ENCODE measurements at regions not wholly inside any gene's neighbourhood (a gene's known extent, or its start where the extent isn't known, plus 50 kb on each side); places are given as distances from the start of the nearest gene placed in this dataset.

- H3K4me3 ChIP-seq (ENCODE audit: low read depth, low read length) = no peak overlapping the region
- no peak for DNase-seq (ENCODE audit: low read depth)
- TF ChIP-seq CTCF (IDR thresholded peaks at IDR 0.05; ENCODE audit: control insufficient read depth, extremely low read depth, insufficient read depth) = no peak
These were observed 244.8 kb upstream of the RGS18 start for GRCh38 chr1:191913260-191913977.

- no peak overlapping the region for H3K4me3 ChIP-seq (ENCODE audit: low read depth, low read length)
- no peak for TF ChIP-seq CTCF (IDR thresholded peaks at IDR 0.05; ENCODE audit: control insufficient read depth, extremely low read depth, insufficient read depth)
- no peak for DNase-seq (ENCODE audit: low read depth)
These were observed 228.9 kb upstream of the RGS18 start for GRCh38 chr1:191929383-191929782.

- no peak for DNase-seq (ENCODE audit: low read depth)
- no peak overlapping the region for H3K4me3 ChIP-seq (ENCODE audit: low read depth, low read length)
- no peak for TF ChIP-seq CTCF (IDR thresholded peaks at IDR 0.05; ENCODE audit: control insufficient read depth, extremely low read depth, insufficient read depth)
These were observed 214.6 kb upstream of the RGS18 start for GRCh38 chr1:191943684-191944083.

GRCh38 chr1:191953526-191953925 is 204.7 kb upstream of the RGS18 start:
- DNase-seq (ENCODE audit: low read depth) = no peak
- TF ChIP-seq CTCF (IDR thresholded peaks at IDR 0.05; ENCODE audit: control insufficient read depth, extremely low read depth, insufficient read depth) = no peak
- no peak overlapping the region for H3K4me3 ChIP-seq (ENCODE audit: low read depth, low read length)

- no peak for TF ChIP-seq CTCF (IDR thresholded peaks at IDR 0.05; ENCODE audit: control insufficient read depth, extremely low read depth, insufficient read depth)
- no peak overlapping the region for H3K4me3 ChIP-seq (ENCODE audit: low read depth, low read length)
- no peak for DNase-seq (ENCODE audit: low read depth)
These were observed 198.4 kb upstream of the RGS18 start for GRCh38 chr1:191959856-191960255.

GRCh38 chr1:191963286-191963685 is 195.0 kb upstream of the RGS18 start:
- TF ChIP-seq CTCF (IDR thresholded peaks at IDR 0.05; ENCODE audit: control insufficient read depth, extremely low read depth, insufficient read depth) = no peak
- H3K4me3 ChIP-seq (ENCODE audit: low read depth, low read length) = no peak overlapping the region
- no peak for DNase-seq (ENCODE audit: low read depth)

Data from LNCaP clone FGC (cell line).